ENCODE measurements at regions not wholly inside any gene's neighbourhood (a gene's known extent, or its start where the extent isn't known, plus 50 kb on each side); places are given as distances from the start of the nearest gene placed in this dataset.

DNA sequence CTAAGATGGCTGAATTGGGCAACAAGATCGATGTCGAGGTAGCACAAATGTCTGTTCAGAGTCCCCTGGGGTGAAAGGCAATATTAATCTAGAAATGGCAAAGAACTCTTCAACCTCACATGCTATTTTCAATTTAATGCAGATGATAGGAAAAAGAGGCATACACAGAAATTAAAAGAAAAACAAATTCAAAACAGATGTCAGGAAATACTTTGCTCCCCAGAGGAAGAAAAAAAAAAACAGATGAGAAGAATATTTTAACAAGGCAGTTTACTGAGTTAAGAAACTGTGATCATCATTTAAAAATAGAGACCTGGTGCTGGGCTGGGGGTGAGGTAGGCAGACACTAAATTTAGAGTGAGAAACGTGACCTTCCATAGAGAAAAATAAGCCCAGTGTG, 421.9 kb upstream of the ARGLU1 start (continued):
- TF ChIP-seq, protein P1, sequence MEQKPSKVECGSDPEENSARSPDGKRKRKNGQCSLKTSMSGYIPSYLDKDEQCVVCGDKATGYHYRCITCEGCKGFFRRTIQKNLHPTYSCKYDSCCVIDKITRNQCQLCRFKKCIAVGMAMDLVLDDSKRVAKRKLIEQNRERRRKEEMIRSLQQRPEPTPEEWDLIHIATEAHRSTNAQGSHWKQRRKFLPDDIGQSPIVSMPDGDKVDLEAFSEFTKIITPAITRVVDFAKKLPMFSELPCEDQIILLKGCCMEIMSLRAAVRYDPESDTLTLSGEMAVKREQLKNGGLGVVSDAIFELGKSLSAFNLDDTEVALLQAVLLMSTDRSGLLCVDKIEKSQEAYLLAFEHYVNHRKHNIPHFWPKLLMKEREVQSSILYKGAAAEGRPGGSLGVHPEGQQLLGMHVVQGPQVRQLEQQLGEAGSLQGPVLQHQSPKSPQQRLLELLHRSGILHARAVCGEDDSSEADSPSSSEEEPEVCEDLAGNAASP (IDR thresholded peaks at IDR 0.05) = no peak
- TF ChIP-seq MAFK (IDR thresholded peaks at IDR 0.05; ENCODE audit: low read length) (no peak), SMAD4 (CRISPR knock-in tag; conservative IDR thresholded peaks at IDR 0.05) (no peak), PML (IDR thresholded peaks at IDR 0.05; ENCODE audit: low read length) (no peak)

DNA sequence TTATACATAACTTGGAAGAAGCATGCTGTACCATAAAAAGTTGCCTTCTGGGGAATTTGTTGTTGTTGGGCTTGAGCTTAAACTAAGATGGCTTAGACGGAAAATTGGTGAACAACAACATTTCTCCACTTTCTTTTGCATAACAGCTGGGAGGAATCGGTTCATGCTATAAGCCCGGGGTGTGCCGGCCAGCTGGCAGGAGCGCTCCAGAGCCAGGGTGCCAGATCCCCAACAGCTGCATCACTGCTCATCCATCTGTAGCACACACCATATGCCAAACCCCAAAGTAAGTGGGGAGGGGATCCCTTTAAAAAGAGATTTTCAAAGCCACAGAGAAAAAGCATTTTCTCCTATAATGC, 419.5 kb upstream of the ARGLU1 start:
- Histone ChIP-seq H3K27ac (ENCODE audit: extremely low read depth, low read depth, low read length) (no peak overlapping the region), H3K4me1 (replicated peaks in 1 of 2; ENCODE audit: control insufficient read depth in 2 of 2, insufficient read depth in 2 of 2, low read length in 2 of 2) (no peaks in the 10 kb centered on the region), H3K79me2 (ENCODE audit: control insufficient read depth, insufficient read depth, low read length) (no peaks in the 10 kb centered on the region), H3K9ac (ENCODE audit: insufficient read depth in 1 of 2, low read depth in 2 of 2, low read length in 2 of 2) (no peak overlapping the region), H3K9me3 (replicated peaks; ENCODE audit: control insufficient read depth, insufficient read depth, low read depth, low read length) (no peaks in the 10 kb centered on the region), H3K4me2 (ENCODE audit: insufficient read depth, low read length) (no peak overlapping the region), H2AFZ (ENCODE audit: low read depth, low read length) (no peak overlapping the region), H3K27me3 (ENCODE audit: control insufficient read depth in 2 of 2, insufficient read depth in 2 of 2, low read length in 2 of 2) (no peaks in the 10 kb centered on the region), H3K4me3 (no peak overlapping the region), H4K20me1 (replicated peaks; ENCODE audit: control insufficient read depth, insufficient read depth, low read length) (no peaks in the 10 kb centered on the region), H3K36me3 (ENCODE audit: control insufficient read depth, insufficient read depth, low read length) (no peaks in the 10 kb centered on the region), H3K9me1 (ENCODE audit: control insufficient read depth, insufficient read depth, low read length) (no peaks in the 10 kb centered on the region)
- ChIA-PET POLR2A (no interaction called here), CTCF (ENCODE audit: low intra/inter-chr PET ratio) (no interaction called here)
- DNase-seq (ENCODE audit: extremely low read depth in 1 of 4, low spot score in 3 of 4) (no peak), FAIRE-seq (no peak), ATAC-seq (no peak)
- in situ Hi-C loops (cut with MboI) (no loop called here), intact Hi-C loops (cut with micrococcal nuclease) (no loop called here)
- 6% methylated on average over 3 of the region's 5 CpGs for WGBS (ENCODE audit: insufficient coverage, low coverage, missing lambda C conversion rate)
- TF ChIP-seq, protein P2, sequence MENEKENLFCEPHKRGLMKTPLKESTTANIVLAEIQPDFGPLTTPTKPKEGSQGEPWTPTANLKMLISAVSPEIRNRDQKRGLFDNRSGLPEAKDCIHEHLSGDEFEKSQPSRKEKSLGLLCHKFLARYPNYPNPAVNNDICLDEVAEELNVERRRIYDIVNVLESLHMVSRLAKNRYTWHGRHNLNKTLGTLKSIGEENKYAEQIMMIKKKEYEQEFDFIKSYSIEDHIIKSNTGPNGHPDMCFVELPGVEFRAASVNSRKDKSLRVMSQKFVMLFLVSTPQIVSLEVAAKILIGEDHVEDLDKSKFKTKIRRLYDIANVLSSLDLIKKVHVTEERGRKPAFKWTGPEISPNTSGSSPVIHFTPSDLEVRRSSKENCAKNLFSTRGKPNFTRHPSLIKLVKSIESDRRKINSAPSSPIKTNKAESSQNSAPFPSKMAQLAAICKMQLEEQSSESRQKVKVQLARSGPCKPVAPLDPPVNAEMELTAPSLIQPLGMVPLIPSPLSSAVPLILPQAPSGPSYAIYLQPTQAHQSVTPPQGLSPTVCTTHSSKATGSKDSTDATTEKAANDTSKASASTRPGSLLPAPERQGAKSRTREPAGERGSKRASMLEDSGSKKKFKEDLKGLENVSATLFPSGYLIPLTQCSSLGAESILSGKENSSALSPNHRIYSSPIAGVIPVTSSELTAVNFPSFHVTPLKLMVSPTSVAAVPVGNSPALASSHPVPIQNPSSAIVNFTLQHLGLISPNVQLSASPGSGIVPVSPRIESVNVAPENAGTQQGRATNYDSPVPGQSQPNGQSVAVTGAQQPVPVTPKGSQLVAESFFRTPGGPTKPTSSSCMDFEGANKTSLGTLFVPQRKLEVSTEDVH (IDR thresholded peaks at IDR 0.05; ENCODE audit: low read depth, partially characterized antibody) = no peak
- TF ChIP-seq EWSR1 (IDR thresholded peaks at IDR 0.05; ENCODE audit: borderline replicate concordance, low read depth, partially characterized antibody) = no peak
- TF ChIP-seq BCOR (IDR thresholded peaks at IDR 0.05) = no peak
- TF ChIP-seq MAFK (IDR thresholded peaks at IDR 0.05; ENCODE audit: low read length) = no peak
- TF ChIP-seq L3MBTL2 (IDR thresholded peaks at IDR 0.05) = no peak
- TF ChIP-seq, protein P3, sequence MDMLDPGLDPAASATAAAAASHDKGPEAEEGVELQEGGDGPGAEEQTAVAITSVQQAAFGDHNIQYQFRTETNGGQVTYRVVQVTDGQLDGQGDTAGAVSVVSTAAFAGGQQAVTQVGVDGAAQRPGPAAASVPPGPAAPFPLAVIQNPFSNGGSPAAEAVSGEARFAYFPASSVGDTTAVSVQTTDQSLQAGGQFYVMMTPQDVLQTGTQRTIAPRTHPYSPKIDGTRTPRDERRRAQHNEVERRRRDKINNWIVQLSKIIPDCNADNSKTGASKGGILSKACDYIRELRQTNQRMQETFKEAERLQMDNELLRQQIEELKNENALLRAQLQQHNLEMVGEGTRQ (CRISPR knock-in tag; IDR thresholded peaks at IDR 0.05) = no peak
- no peak for TF ChIP-seq ZNF507 (tag; conservative IDR thresholded peaks at IDR 0.05)
- no peak for TF ChIP-seq ZNF316 (IDR thresholded peaks at IDR 0.05)
- no peak for TF ChIP-seq U2AF2 (optimal IDR thresholded peaks at IDR 0.05; ENCODE audit: low read depth, low read length)
- TF ChIP-seq, protein P4, sequence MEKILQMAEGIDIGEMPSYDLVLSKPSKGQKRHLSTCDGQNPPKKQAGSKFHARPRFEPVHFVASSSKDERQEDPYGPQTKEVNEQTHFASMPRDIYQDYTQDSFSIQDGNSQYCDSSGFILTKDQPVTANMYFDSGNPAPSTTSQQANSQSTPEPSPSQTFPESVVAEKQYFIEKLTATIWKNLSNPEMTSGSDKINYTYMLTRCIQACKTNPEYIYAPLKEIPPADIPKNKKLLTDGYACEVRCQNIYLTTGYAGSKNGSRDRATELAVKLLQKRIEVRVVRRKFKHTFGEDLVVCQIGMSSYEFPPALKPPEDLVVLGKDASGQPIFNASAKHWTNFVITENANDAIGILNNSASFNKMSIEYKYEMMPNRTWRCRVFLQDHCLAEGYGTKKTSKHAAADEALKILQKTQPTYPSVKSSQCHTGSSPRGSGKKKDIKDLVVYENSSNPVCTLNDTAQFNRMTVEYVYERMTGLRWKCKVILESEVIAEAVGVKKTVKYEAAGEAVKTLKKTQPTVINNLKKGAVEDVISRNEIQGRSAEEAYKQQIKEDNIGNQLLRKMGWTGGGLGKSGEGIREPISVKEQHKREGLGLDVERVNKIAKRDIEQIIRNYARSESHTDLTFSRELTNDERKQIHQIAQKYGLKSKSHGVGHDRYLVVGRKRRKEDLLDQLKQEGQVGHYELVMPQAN (IDR thresholded peaks at IDR 0.05; ENCODE audit: borderline replicate concordance) = no peak
- BruUV-seq (replicated peaks) = no TSS peak

Measured in K562 (cell line).